Esophagus muscularis mucosa (tissue), 4 donors: ENCODE measurements at regions not wholly inside any gene's neighbourhood (a gene's known extent, or its start where the extent isn't known, plus 50 kb on each side); places are given as distances from the start of the nearest gene placed in this dataset.

ENCODE experiments used
- DNase-seq: peaks from one replicate; pipeline ENCODE4 v3.0.0-alpha.2; 2017; ENCODE audit errors: extremely low spot score
- H3K27ac ChIP-seq, 4 donors: fragments of 200-600 bp; sonication (generic); replicated peaks in 1 of 4; 1 replicate in 3 of 4; 2 replicates in 1 of 4; pipeline ENCODE4 v1.5.1; 2016 to 2019; ENCODE audit warnings: mild to moderate bottlenecking in 1 of 4
- H3K27me3 ChIP-seq, 4 donors: fragments of 200-600 bp; sonication (generic); one replicate each; pipeline versions ENCODE4 v1.5.1 to v1.6.0; 2016 to 2019
- H3K36me3 ChIP-seq, 4 donors: fragments of 200-600 bp; sonication (generic); one replicate each; pipeline ENCODE4 v1.5.1; 2016 to 2019
- H3K4me1 ChIP-seq, 4 donors: fragments of 200-600 bp; sonication (generic); one replicate each; pipeline ENCODE4 v1.5.1; 2016 to 2019
- H3K4me3 ChIP-seq, 4 donors: fragments of 200-600 bp; sonication (generic); 1 replicate in 2 of 4; 2 replicates in 2 of 4; pipeline ENCODE4 v1.5.1; 2016 to 2019; ENCODE audit warnings: mild to moderate bottlenecking in 4 of 4, moderate library complexity in 1 of 4
- H3K9me3 ChIP-seq, 4 donors: fragments of 200-600 bp; sonication (generic); 1 replicate in 3 of 4; 2 replicates in 1 of 4; pipeline ENCODE4 v1.5.1; 2016 to 2019
- EP300 ChIP-seq: sonication (generic); formaldehyde crosslinking; IDR thresholded peaks from one replicate; pipeline ENCODE4 v1.6.1; 2017; ENCODE audit warnings: antibody characterized with exemption
- POLR2A ChIP-seq: fragments of 450-650 bp; IDR thresholded peaks from one replicate; pipeline ENCODE4 v1.6.1; 2017; ENCODE audit warnings: antibody characterized with exemption, moderate library complexity, mild to moderate bottlenecking, low read depth
- POLR2AphosphoS5 ChIP-seq, 2 donors: sonication (generic); formaldehyde crosslinking; IDR thresholded peaks; one replicate each; pipeline ENCODE4 v1.6.1; 2017; ENCODE audit warnings: antibody characterized with exemption in 2 of 2
- WGBS: methylation state at CpG from one replicate; pipeline ENCODE4 v1.1.5; 2018; 5-methylcytosine and 5-hydroxymethylcytosine counted together
- intact Hi-C: fragments of 100-400 bp; cut with DNase I; formaldehyde crosslinking; loops from one replicate; pipeline ENCODE4 v1.15.1; 2023
- TF ChIP-seq, protein P1 (sequence below), 3 experiments: fragments of 200-600 bp in 2 of 3; fragments of 450-650 bp in 1 of 3; sonication (generic) in 2 of 3; IDR thresholded peaks; one replicate each; pipeline ENCODE4 v1.5.1; 2017 to 2019; ENCODE audit warnings: antibody characterized with exemption in 3 of 3, mild to moderate bottlenecking in 2 of 3, moderate library complexity in 1 of 3

DNA sequence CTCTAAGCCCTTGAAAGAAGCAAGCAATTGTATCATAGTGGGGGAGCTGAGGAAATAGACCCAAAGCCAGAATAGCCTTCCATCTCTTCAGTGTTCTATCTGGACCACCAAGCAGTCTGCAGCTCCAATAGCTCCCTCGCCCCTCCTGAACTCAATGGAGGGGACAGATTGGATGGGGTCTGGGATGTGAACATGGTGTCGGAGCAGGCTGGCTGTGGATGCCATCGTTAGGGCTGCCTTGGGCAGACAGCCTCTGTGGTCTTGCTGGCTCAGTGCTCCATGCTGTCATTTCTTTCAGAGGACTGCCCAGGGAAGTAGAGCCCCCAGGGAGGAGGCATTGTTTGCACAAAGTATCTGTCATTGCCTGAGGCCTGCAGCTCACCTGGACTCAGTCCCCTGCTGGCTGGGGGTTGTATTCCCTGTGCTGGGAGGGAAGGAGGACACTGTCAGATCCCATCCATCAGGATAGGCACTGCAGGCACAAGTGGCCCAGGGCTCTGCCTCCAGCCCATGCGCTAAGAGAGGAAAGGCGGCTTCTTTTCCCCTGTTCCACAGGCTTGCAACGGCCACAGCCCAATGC, 537.7 kb downstream of the BUD13 start:
- no peak overlapping the region for H3K4me3 ChIP-seq
- no peak for DNase-seq
- intact Hi-C loops, result no loop called here
- H3K27ac ChIP-seq, result no peak overlapping the region
- no peak for TF ChIP-seq EP300
- no peak for TF ChIP-seq POLR2AphosphoS5 (IDR thresholded peaks at IDR 0.05)
- TF ChIP-seq POLR2A, result no peak
- TF ChIP-seq, protein P1, sequence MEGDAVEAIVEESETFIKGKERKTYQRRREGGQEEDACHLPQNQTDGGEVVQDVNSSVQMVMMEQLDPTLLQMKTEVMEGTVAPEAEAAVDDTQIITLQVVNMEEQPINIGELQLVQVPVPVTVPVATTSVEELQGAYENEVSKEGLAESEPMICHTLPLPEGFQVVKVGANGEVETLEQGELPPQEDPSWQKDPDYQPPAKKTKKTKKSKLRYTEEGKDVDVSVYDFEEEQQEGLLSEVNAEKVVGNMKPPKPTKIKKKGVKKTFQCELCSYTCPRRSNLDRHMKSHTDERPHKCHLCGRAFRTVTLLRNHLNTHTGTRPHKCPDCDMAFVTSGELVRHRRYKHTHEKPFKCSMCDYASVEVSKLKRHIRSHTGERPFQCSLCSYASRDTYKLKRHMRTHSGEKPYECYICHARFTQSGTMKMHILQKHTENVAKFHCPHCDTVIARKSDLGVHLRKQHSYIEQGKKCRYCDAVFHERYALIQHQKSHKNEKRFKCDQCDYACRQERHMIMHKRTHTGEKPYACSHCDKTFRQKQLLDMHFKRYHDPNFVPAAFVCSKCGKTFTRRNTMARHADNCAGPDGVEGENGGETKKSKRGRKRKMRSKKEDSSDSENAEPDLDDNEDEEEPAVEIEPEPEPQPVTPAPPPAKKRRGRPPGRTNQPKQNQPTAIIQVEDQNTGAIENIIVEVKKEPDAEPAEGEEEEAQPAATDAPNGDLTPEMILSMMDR (IDR thresholded peaks at IDR 0.05), result no peak
- WGBS, result 77% methylated on average over 5 of the region's 6 CpGs
- no peaks in the 10 kb centered on the region for H3K36me3 ChIP-seq
- H3K9me3 ChIP-seq, result no peaks in the 10 kb centered on the region
- peaks cover 0 to 12% (median 0%) of the 10 kb centered on the region in 4 donors for H3K27me3 ChIP-seq
- peaks cover 0 to 5% (median 0%) of the 10 kb centered on the region in 4 donors for H3K4me1 ChIP-seq

DNA sequence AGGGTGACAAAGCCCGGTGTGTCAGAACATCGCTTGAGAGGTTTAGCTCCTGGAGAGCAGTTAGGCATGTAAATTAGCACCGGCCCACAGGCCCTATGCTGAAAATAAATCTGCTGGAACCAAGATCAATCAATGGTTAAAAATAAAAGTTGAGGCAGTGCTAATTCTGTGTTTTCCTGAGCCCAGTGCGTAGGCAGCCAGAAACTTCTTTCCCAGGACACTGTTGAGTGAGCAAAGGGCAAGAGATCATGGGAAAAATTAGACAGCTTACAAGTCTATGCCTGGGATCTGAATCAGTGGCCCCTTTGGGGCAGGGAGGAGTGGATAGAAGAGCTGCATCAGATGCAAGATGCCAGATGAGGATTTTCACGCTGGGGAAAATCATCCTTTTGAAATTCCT, 539.2 kb downstream of the BUD13 start:
- no peak for DNase-seq
- WGBS, result 35% methylated on average over 5 of the region's 5 CpGs

GRCh38 chr11:116232364-116232828, 540.4 kb downstream of the BUD13 start:
- DNase-seq, result no peak
- TF ChIP-seq, protein P1 (IDR thresholded peaks at IDR 0.05), result no peak
- no peak for TF ChIP-seq POLR2AphosphoS5 (IDR thresholded peaks at IDR 0.05)
- no peak for TF ChIP-seq POLR2A
- TF ChIP-seq EP300, result no peak
- WGBS, result 44% methylated on average over 8 of the region's 8 CpGs
- Histone ChIP-seq H3K27me3 (peaks cover 0 to 12% (median 0%) of the 10 kb centered on the region in 4 donors), H3K36me3 (no peaks in the 10 kb centered on the region), H3K27ac (no peak overlapping the region), H3K9me3 (no peaks in the 10 kb centered on the region), H3K4me3 (no peak overlapping the region), H3K4me1 (peaks cover 0 to 5% (median 0%) of the 10 kb centered on the region in 4 donors)
- intact Hi-C loops, result no loop called here

More for the DNA sequence above, 539.2 kb downstream of the BUD13 start:
- H3K27me3 ChIP-seq, result peaks cover 0 to 12% (median 0%) of the 10 kb centered on the region in 4 donors
- TF ChIP-seq POLR2A, result no peak
- H3K36me3 ChIP-seq, result no peaks in the 10 kb centered on the region
- H3K27ac ChIP-seq, result peak overlapping the region in 1 of 4 donors; percentile 30
- no peak overlapping the region for H3K4me3 ChIP-seq
- H3K4me1 ChIP-seq, result peaks cover 0 to 5% (median 0%) of the 10 kb centered on the region in 4 donors
- no peaks in the 10 kb centered on the region for H3K9me3 ChIP-seq
- intact Hi-C loops, result no loop called here

- H3K4me1 ChIP-seq, result peaks cover 0 to 5% (median 0%) of the 10 kb centered on the region in 4 donors
- no peaks in the 10 kb centered on the region for H3K36me3 ChIP-seq
- 81% methylated on average over 7 of the region's 7 CpGs for WGBS
- no peaks in the 10 kb centered on the region for H3K9me3 ChIP-seq
- peaks cover 0 to 17% (median 0%) of the 10 kb centered on the region in 4 donors for H3K27me3 ChIP-seq
- no peak overlapping the region for H3K4me3 ChIP-seq
- intact Hi-C loops, result no loop called here
- no peak for DNase-seq
- no peak overlapping the region for H3K27ac ChIP-seq
- TF ChIP-seq POLR2AphosphoS5 (IDR thresholded peaks at IDR 0.05) (no peak), EP300 (no peak), POLR2A (no peak)
- TF ChIP-seq, protein P1 (IDR thresholded peaks at IDR 0.05), result no peak
Observed at GRCh38 chr11:116231543-116231942, 541.2 kb downstream of the BUD13 start.

DNA sequence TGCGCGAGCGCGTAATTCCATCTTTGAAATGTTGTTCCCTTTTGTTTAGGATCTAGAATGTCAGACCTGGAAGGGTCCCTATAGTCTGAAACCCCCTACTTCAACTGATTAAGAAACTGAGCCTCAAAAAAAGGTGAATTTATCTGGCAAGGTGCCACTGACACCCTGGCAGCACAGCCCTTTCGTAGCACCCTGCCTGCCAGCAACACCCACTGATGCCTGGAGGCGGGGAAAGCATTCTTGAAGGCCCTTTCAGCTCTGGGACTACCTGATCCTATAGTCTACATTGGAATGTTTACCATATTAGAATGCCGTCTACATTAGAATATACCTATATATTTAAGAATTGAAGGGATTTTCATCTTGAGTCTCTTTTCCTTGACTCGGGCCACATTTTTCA, 542.3 kb downstream of the BUD13 start:
- peaks cover 0 to 8% (median under 1%) of the 10 kb centered on the region in 4 donors for H3K4me1 ChIP-seq
- DNase-seq, result no peak
- H3K4me3 ChIP-seq, result no peak overlapping the region
- H3K9me3 ChIP-seq, result no peaks in the 10 kb centered on the region
- no peak overlapping the region for H3K27ac ChIP-seq
- no peak for TF ChIP-seq POLR2A
- TF ChIP-seq POLR2AphosphoS5 (IDR thresholded peaks at IDR 0.05), result no peak
- TF ChIP-seq, protein P1 (IDR thresholded peaks at IDR 0.05), result no peak
- TF ChIP-seq EP300, result no peak
- 100% methylated on average over 8 of the region's 8 CpGs for WGBS
- no peaks in the 10 kb centered on the region for H3K36me3 ChIP-seq
- intact Hi-C loops, result no loop called here
- peaks cover 0 to 20% (median 0%) of the 10 kb centered on the region in 4 donors for H3K27me3 ChIP-seq
